GM12878 (cell line): ENCODE measurements at regions not wholly inside any gene's neighbourhood (a gene's known extent, or its start where the extent isn't known, plus 50 kb on each side); places are given as distances from the start of the nearest gene placed in this dataset.

Experiments
- ATAC-seq: fragments of 200-7000 bp; cut with Tn5 transposase; 3 replicates; pipeline ENCODE4 v1.9.1; 2020; ENCODE audit warnings: mild to moderate bottlenecking, moderate library complexity
- BruUV-seq: library from RNA; stranded (reverse); fragments of 400-500 nt; replicated peaks from 2 replicates; lab custom pipeline; 2021; lab: Mats Ljungman, UMichigan
- CTCF ChIA-PET: fragments of 300-600 bp; sonication (Branson Sonifier 250); formaldehyde crosslinking; extraction: SDS; loops from one replicate; lab custom pipeline; 2021; ENCODE audit warnings: inconsistent platforms; lab: Yijun Ruan, JAX
- POLR2A ChIA-PET: fragments of 350-600 bp; formaldehyde crosslinking; extraction: SDS; loops from one replicate; lab custom pipeline; 2021; ENCODE audit warnings: inconsistent platforms; lab: Charles Lee
- RAD21 ChIA-PET: fragments of 300-600 bp; sonication (Branson Sonifier 250); formaldehyde crosslinking; loops from one replicate; lab custom pipeline; 2023; ENCODE audit warnings: antibody characterized with exemption; ENCODE audit not compliant: unreplicated experiment; lab: Charles Lee
- SMC1A ChIA-PET: fragments of 300-600 bp; sonication (Branson Sonifier 250); formaldehyde crosslinking; loops from one replicate; lab custom pipeline; 2023; ENCODE audit not compliant: unreplicated experiment, uncharacterized antibody; lab: Charles Lee
- DNase-seq: peaks from one replicate; pipeline ENCODE4 v3.0.0-alpha.2; 2011; ENCODE audit warnings: low read depth, low spot score
- FAIRE-seq: peaks from 3 replicates; lab custom pipeline; 2011; peaks lifted over from hg19 to GRCh38; lab: Jason Lieb, UNC
- H2AFZ ChIP-seq: 2 replicates; pipeline ENCODE4 v1.6.0; 2011; ENCODE audit warnings: low read depth, low read length, control low read depth; ENCODE audit not compliant: control insufficient read depth
- H3K27ac ChIP-seq: 2 replicates; pipeline ENCODE4 v1.5.1; 2011; ENCODE audit warnings: control low read depth; ENCODE audit not compliant: control insufficient read depth, insufficient read depth
- H3K27me3 ChIP-seq, 2 experiments: replicated peaks in 1 of 2; 2 replicates each; pipeline versions ENCODE4 v1.6.0 to v1.6.1; 2011; ENCODE audit warnings: low read length in 1 of 2; ENCODE audit not compliant: control insufficient read depth in 2 of 2, insufficient read depth in 2 of 2
- H3K36me3 ChIP-seq, 2 experiments: 2 replicates each; pipeline ENCODE4 v1.5.1; 2011; ENCODE audit warnings: low read length in 1 of 2; ENCODE audit not compliant: control insufficient read depth in 2 of 2, insufficient read depth in 2 of 2
- H3K4me1 ChIP-seq: 2 replicates; pipeline ENCODE4 v1.6.1; 2011; ENCODE audit warnings: mild to moderate bottlenecking, low read length, moderate library complexity, mixed read lengths; ENCODE audit not compliant: control insufficient read depth, insufficient read depth
- H3K4me2 ChIP-seq: 2 replicates; pipeline ENCODE4 v1.6.0; 2011; ENCODE audit warnings: control low read depth; ENCODE audit not compliant: control insufficient read depth, insufficient read depth
- H3K4me3 ChIP-seq: fragments of 200-600 bp; sonication (generic); 2 replicates; pipeline ENCODE4 v1.5.1; 2016
- H3K79me2 ChIP-seq: 2 replicates; pipeline ENCODE4 v1.6.0; 2011; ENCODE audit warnings: low read length; ENCODE audit not compliant: control insufficient read depth, insufficient read depth
- H3K9ac ChIP-seq: 2 replicates; pipeline ENCODE4 v1.8.0; 2011; ENCODE audit warnings: low read length, control low read depth, mixed read lengths; ENCODE audit not compliant: control insufficient read depth, insufficient read depth
- H3K9me3 ChIP-seq: replicated peaks from 3 replicates; pipeline ENCODE4 v1.5.1; 2011; ENCODE audit warnings: mild to moderate bottlenecking, low read length; ENCODE audit not compliant: control insufficient read depth, insufficient read depth
- H4K20me1 ChIP-seq: 2 replicates; pipeline ENCODE4 v1.6.0; 2011; ENCODE audit not compliant: control insufficient read depth, insufficient read depth
- CHD1 ChIP-seq: IDR thresholded peaks from 2 replicates; pipeline ENCODE4 v1.6.1; 2012; ENCODE audit warnings: low read depth, low read length, improper control_type of control experiment
- EED ChIP-seq: sonication (generic); IDR thresholded peaks from 2 replicates; pipeline ENCODE4 v1.6.1; 2016; ENCODE audit warnings: antibody characterized with exemption, low read depth
- FOS ChIP-seq: IDR thresholded peaks from 3 replicates; pipeline ENCODE4 v1.6.1; 2011; ENCODE audit warnings: borderline replicate concordance; ENCODE audit not compliant: insufficient read length; ENCODE audit errors: extremely low read depth
- HDAC6 ChIP-seq: fragments of 200-600 bp; sonication (generic); IDR thresholded peaks from one replicate; pipeline ENCODE4 v1.8.0; 2017; ENCODE audit warnings: antibody characterized with exemption; ENCODE audit not compliant: unreplicated experiment
- MTA2 ChIP-seq: fragments of 450-650 bp; IDR thresholded peaks from 2 replicates; pipeline ENCODE4 v1.6.1; 2016; ENCODE audit warnings: low read depth, mild to moderate bottlenecking, moderate library complexity
- RUNX3 ChIP-seq: IDR thresholded peaks from 2 replicates; pipeline ENCODE4 v1.6.1; 2012; ENCODE audit warnings: low read length, inconsistent platforms
- ZBTB40 ChIP-seq: fragments of 450-650 bp; IDR thresholded peaks from 2 replicates; pipeline ENCODE4 v1.6.1; 2016; ENCODE audit warnings: mild to moderate bottlenecking, moderate library complexity, borderline replicate concordance
- ZNF687 ChIP-seq: fragments of 450-650 bp; IDR thresholded peaks from 2 replicates; pipeline ENCODE4 v1.6.1; 2017; ENCODE audit warnings: mild to moderate bottlenecking, moderate library complexity
- WGBS: methylation state at CpG from one replicate; pipeline ENCODE4 v1.1.6; 2016; ENCODE audit warnings: low lambda C conversion rate; ENCODE audit not compliant: insufficient replicate concordance, insufficient coverage; ENCODE audit errors: missing lambda C conversion rate; 5-methylcytosine and 5-hydroxymethylcytosine counted together
- in situ Hi-C: fragments of 300-500 bp; cut with MboI; formaldehyde crosslinking; loops from 9 replicates; pipeline ENCODE4 v1.14.3; 2018; ENCODE audit warnings: mixed read lengths
- intact Hi-C: fragments of 100-400 bp; cut with micrococcal nuclease; formaldehyde crosslinking; loops from one replicate; pipeline ENCODE4 v1.14.2; 2022; ENCODE audit not compliant: unreplicated experiment

DNA sequence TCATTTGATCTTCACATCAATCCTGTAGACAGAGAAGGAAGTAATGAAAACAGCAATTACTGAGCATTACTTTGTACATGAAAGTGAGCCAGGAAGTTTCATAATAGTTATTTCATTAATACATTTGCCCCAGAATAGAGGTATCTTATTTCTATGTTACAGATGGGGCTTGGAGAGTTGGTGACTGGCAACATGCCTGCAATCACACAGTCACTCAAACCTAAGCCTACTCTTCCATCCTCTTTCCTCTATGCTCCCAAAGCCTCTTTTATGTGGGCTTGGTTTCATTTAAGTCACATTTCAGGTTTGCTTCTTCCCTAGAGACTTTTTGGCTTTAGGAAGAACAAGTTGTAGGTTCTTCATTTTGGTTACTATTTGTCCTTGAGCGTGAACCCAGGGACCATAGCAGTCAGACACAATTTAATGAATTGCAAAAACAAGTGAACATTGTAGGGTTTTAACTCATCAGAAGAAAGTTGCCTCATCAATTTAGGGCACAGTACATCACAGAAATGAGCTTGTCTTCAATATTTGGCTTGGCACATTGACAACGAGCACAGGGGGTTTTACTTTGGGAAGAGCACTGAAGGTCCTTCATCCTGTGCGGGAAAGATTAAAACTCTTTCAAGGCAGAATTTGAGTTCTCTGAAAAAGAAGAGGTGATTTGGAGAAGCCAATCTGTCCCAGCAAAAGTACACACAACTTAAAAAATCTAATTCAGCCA is 381.1 kb downstream of the TMEM38B start (continued):
- TF ChIP-seq ZNF687 (no peak), EED (no peak)
- TF ChIP-seq, all 136 proteins: peak for 0

DNA sequence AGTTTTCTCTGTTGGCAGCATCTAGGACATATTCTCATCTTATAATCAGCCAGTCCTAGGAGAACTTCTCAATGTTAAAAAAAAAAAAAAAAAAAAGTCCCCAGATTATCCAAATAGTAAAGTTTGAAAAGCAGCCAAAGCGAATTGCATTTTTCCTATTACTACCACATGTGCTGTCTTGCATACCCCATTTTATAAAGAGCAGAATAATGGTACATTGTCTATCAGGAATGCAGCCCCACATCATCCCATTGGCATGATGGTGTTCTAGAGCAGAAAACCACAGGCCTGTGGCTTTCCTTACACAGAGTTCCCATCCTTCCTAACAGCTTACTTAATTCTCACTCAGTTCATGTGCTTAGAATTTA is 381.6 kb downstream of the TMEM38B start:
- no peak overlapping the region for H2AFZ ChIP-seq
- no peaks in the 10 kb centered on the region for H3K9me3 ChIP-seq
- FAIRE-seq, result no peak
- in situ Hi-C loops, result no loop called here
- no peak overlapping the region for H3K27ac ChIP-seq
- SMC1A ChIA-PET, result no interaction called here
- intact Hi-C loops, result no loop called here
- RAD21 ChIA-PET, result no interaction called here
- H3K9ac ChIP-seq, result no peak overlapping the region
- CTCF ChIA-PET, result no interaction called here
- POLR2A ChIA-PET, result no interaction called here
- no peak for ATAC-seq
- no peak overlapping the region for H3K4me2 ChIP-seq
- no peak for TF ChIP-seq FOS
- TF ChIP-seq HDAC6, result no peak
- TF ChIP-seq MTA2, result no peak
- TF ChIP-seq ZBTB40, result no peak
- no peak for TF ChIP-seq RUNX3
- TF ChIP-seq CHD1, result no peak
- TF ChIP-seq, all 136 proteins: peak for 0
- BruUV-seq, result no TSS peak
- no peaks in the 10 kb centered on the region for H3K4me1 ChIP-seq
- WGBS, result 0% methylated on average over 1 of the region's 1 CpG
- no peaks in the 10 kb centered on the region; a peak in 1 of 4 replicates for H3K27me3 ChIP-seq
- no peak for DNase-seq
- H3K79me2 ChIP-seq, result no peaks in the 10 kb centered on the region
- no peak overlapping the region for H3K4me3 ChIP-seq
- H3K36me3 ChIP-seq, result no peaks in the 10 kb centered on the region
- H4K20me1 ChIP-seq, result no peaks in the 10 kb centered on the region
